Peyer's patch (tissue), 4 donors: ENCODE measurements at regions not wholly inside any gene's neighbourhood (a gene's known extent, or its start where the extent isn't known, plus 50 kb on each side); places are given as distances from the start of the nearest gene placed in this dataset.

ENCODE experiments used
- CTCF ChIP-seq, 6 experiments: fragments of 450-650 bp in 4 of 6; fragments of 200-600 bp in 2 of 6; sonication (generic) in 1 of 6; IDR thresholded peaks; one replicate each; pipeline ENCODE4 v1.5.1; 2017 to 2019; ENCODE audit warnings: antibody characterized with exemption in 6 of 6, mild to moderate bottlenecking in 3 of 6, moderate library complexity in 1 of 6
- POLR2A ChIP-seq, 2 donors: fragments of 450-650 bp; IDR thresholded peaks; one replicate each; pipeline ENCODE4 v1.5.1; 2017; ENCODE audit warnings: antibody characterized with exemption in 2 of 2, mild to moderate bottlenecking in 2 of 2, moderate library complexity in 2 of 2

GRCh38 chr2:20914771-20915170 lies 91.9 kb upstream of the LDAH start:
- no peak for TF ChIP-seq POLR2A (IDR thresholded peaks at IDR 0.05)
- no peak for TF ChIP-seq CTCF (IDR thresholded peaks at IDR 0.05)
